ENCODE measurements at regions not wholly inside any gene's neighbourhood (a gene's known extent, or its start where the extent isn't known, plus 50 kb on each side); places are given as distances from the start of the nearest gene placed in this dataset.

DNA sequence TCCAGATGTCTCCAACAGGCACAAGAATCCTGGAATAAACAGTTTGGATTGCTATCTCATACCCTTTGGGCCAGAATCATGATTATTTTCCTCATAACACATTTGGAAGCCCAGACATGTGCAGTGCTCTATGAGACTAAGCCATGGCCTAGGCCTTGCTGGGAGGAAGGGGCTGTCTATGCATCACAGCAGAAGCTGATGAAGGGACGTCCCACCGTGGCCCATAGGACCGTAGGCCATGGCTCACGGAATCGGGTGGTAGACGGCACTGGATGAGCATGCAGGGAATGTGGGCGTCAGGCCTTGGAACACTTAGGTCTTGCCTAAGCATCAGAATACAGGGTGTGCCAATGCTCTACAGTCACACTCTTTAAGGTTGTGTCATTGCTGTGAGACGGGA lies 283.8 kb upstream of the TSHZ3 start:
- TF ChIP-seq, protein P1, sequence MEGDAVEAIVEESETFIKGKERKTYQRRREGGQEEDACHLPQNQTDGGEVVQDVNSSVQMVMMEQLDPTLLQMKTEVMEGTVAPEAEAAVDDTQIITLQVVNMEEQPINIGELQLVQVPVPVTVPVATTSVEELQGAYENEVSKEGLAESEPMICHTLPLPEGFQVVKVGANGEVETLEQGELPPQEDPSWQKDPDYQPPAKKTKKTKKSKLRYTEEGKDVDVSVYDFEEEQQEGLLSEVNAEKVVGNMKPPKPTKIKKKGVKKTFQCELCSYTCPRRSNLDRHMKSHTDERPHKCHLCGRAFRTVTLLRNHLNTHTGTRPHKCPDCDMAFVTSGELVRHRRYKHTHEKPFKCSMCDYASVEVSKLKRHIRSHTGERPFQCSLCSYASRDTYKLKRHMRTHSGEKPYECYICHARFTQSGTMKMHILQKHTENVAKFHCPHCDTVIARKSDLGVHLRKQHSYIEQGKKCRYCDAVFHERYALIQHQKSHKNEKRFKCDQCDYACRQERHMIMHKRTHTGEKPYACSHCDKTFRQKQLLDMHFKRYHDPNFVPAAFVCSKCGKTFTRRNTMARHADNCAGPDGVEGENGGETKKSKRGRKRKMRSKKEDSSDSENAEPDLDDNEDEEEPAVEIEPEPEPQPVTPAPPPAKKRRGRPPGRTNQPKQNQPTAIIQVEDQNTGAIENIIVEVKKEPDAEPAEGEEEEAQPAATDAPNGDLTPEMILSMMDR (IDR thresholded peaks at IDR 0.05): no peak
- TF ChIP-seq POLR2AphosphoS5 (IDR thresholded peaks at IDR 0.05; ENCODE audit: insufficient read depth in 1 of 2, low read depth in 1 of 2): no peak
